ENCODE measurements at regions not wholly inside any gene's neighbourhood (a gene's known extent, or its start where the extent isn't known, plus 50 kb on each side); places are given as distances from the start of the nearest gene placed in this dataset.

- TF ChIP-seq EZH2 (IDR thresholded peaks at IDR 0.05; ENCODE audit: low read depth) (no peak), CTCF (conservative IDR thresholded peaks at IDR 0.05) (no peak)
Observed at GRCh38 chr1:238701024-238701423, 685.3 kb upstream of the CHRM3 start.
